ENCODE measurements at regions not wholly inside any gene's neighbourhood (a gene's known extent, or its start where the extent isn't known, plus 50 kb on each side); places are given as distances from the start of the nearest gene placed in this dataset.

- intact Hi-C loops (cut with DNase I) = no loop called here
- H3K4me1 ChIP-seq = no peaks in the 10 kb centered on the region
- no peak overlapping the region for H3K27ac ChIP-seq
- H3K36me3 ChIP-seq = no peaks in the 10 kb centered on the region
- no peak for DNase-seq (ENCODE audit: low spot score in 2 of 2)
- no peaks in the 10 kb centered on the region for H3K9me3 ChIP-seq
- H3K4me3 ChIP-seq = no peak overlapping the region
- no peaks in the 10 kb centered on the region for H3K27me3 ChIP-seq
- TF ChIP-seq CTCF (IDR thresholded peaks at IDR 0.05) = no peak
Measured at GRCh38 chr15:60115579-60116380, 111.7 kb downstream of the FOXB1 start.

- H3K4me3 ChIP-seq = no peak overlapping the region
- no peak for DNase-seq (ENCODE audit: low spot score in 2 of 2)
- H3K36me3 ChIP-seq = no peaks in the 10 kb centered on the region
- H3K27ac ChIP-seq = no peak overlapping the region
- no peaks in the 10 kb centered on the region for H3K4me1 ChIP-seq
- TF ChIP-seq CTCF (IDR thresholded peaks at IDR 0.05) = no peak
- H3K9me3 ChIP-seq = no peaks in the 10 kb centered on the region
- H3K27me3 ChIP-seq = no peaks in the 10 kb centered on the region
- intact Hi-C loops (cut with DNase I) = no loop called here
Measured at GRCh38 chr15:60116456-60117089, 112.5 kb downstream of the FOXB1 start.

- Histone ChIP-seq H3K9me3 (no peaks in the 10 kb centered on the region), H3K4me3 (no peak overlapping the region), H3K4me1 (no peaks in the 10 kb centered on the region), H3K36me3 (no peaks in the 10 kb centered on the region), H3K27me3 (no peaks in the 10 kb centered on the region), H3K27ac (no peak overlapping the region)
- no peak for DNase-seq (ENCODE audit: low spot score in 2 of 2)
- TF ChIP-seq CTCF (IDR thresholded peaks at IDR 0.05) = no peak
- intact Hi-C loops (cut with DNase I) = no loop called here
Measured at GRCh38 chr15:60118146-60118545, 114.0 kb downstream of the FOXB1 start.

- Histone ChIP-seq H3K4me1 (no peaks in the 10 kb centered on the region), H3K27ac (no peak overlapping the region), H3K36me3 (no peaks in the 10 kb centered on the region), H3K27me3 (no peaks in the 10 kb centered on the region), H3K4me3 (no peak overlapping the region), H3K9me3 (no peaks in the 10 kb centered on the region)
- no peak for TF ChIP-seq CTCF (IDR thresholded peaks at IDR 0.05)
- DNase-seq (ENCODE audit: low spot score in 2 of 2) = no peak
- intact Hi-C loops (cut with DNase I) = no loop called here
Measured at GRCh38 chr15:60118626-60119025, 114.5 kb downstream of the FOXB1 start.

GRCh38 chr15:60119101-60119500 is 115.0 kb downstream of the FOXB1 start:
- intact Hi-C loops (cut with DNase I) = no loop called here

More at GRCh38 chr15:60119101-60119500, 115.0 kb downstream of the FOXB1 start:
- Histone ChIP-seq H3K27me3 (no peaks in the 10 kb centered on the region), H3K4me1 (no peaks in the 10 kb centered on the region), H3K27ac (no peak overlapping the region), H3K9me3 (no peaks in the 10 kb centered on the region), H3K36me3 (no peaks in the 10 kb centered on the region), H3K4me3 (no peak overlapping the region)
- DNase-seq (ENCODE audit: low spot score in 2 of 2) = no peak
- no peak for TF ChIP-seq CTCF (IDR thresholded peaks at IDR 0.05)

Measured in ascending aorta (tissue), 2 donors.